ENCODE measurements at regions not wholly inside any gene's neighbourhood (a gene's known extent, or its start where the extent isn't known, plus 50 kb on each side); places are given as distances from the start of the nearest gene placed in this dataset.

DNA sequence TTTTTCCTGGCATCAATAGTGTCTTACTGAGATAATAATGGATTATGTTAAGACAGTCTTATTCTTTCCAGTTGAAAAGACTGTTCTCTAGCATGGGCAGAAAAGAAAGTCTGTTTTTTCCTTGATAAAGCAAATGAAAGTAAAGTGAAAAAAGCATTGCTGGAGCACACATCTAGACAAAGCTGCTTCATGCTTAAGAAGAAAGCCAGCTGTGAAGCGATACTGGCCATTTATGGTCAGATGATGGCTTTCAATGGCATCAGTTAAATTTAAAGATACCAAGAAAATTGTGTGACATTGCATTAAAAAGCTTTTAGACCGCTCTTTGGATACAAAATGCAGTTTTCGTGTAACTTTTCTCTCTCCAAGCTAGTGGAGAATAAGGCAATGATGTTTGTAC, 242.1 kb upstream of the TRAM1L1 start:
- DNase-seq = no peak

DNA sequence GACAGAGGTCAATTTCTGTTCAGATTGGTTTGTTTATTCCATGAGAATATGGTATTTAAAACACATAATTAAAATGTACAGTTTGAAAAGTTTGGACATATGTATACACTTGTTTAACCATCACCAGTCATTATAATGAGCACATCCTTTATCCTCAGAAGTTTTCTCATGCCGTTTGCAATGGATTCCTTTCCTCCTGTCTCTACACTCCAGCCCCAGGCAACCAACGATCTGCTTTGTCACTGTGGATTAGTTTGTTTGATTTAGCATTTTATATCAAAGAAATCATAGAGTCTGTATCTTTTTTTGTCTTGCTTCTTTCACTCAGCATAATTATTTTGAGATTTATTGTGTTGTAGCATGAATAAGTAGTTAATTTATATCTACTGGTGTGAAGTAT, 243.0 kb upstream of the TRAM1L1 start:
- no peak for DNase-seq

DNA sequence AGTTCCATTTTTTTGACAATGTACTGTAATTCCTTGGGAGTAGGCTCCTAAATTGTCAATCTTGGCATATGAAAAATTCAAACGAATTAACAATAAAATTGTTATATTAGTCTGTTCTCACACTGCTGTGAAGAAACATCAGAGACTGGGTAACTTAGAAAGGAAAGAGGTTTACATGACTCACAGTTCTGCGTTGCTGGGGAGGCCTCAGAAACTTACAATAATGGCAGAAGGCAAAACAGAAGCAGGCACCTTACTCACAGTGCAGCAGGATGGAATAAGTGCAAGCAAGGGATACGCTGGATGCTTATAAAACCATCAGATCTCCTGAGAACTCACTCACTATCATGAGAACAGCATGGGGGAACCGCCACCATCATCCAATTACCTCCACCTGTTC, 246.4 kb upstream of the TRAM1L1 start:
- DNase-seq = no peak

GRCh38 chr4:117334451-117335188, 249.2 kb upstream of the TRAM1L1 start:
- DNase-seq = no peak

GRCh38 chr4:117357437-117357836, 272.1 kb upstream of the TRAM1L1 start:
- DNase-seq = no peak

GRCh38 chr4:117357866-117358265, 272.5 kb upstream of the TRAM1L1 start:
- no peak for DNase-seq

- DNase-seq = no peak
Measured at GRCh38 chr4:117370944-117371668, 285.7 kb upstream of the TRAM1L1 start.

- DNase-seq = no peak
Measured at GRCh38 chr4:117375101-117375500, 289.7 kb upstream of the TRAM1L1 start.

- DNase-seq = no peak
Measured at GRCh38 chr4:117376692-117377091, 291.3 kb upstream of the TRAM1L1 start.

DNA sequence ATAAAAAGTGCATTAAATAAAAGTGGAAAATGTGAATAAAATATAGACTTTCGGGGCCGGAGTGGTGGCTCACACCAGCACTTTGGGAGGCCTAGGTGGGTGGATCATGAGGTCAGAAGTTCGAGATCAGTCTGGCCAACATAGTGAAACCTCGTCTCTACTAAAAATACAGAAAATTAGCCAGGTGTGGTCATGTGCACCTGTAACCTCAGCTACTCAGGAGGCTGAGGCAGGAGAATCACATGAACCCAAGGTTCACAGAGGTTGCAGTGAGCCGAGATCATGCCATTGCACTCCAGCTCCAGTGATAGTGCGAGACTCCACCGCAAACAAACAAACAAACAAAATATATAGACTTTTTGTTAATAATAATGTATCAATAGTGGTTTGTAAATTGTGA, 293.6 kb upstream of the TRAM1L1 start:
- no peak for DNase-seq

GRCh38 chr4:117383468-117383867, 298.1 kb upstream of the TRAM1L1 start:
- no peak for DNase-seq

- no peak for DNase-seq
Measured at GRCh38 chr4:117385526-117385925, 300.1 kb upstream of the TRAM1L1 start.

- no peak for DNase-seq
Measured at GRCh38 chr4:117387072-117387471, 301.7 kb upstream of the TRAM1L1 start.

DNA sequence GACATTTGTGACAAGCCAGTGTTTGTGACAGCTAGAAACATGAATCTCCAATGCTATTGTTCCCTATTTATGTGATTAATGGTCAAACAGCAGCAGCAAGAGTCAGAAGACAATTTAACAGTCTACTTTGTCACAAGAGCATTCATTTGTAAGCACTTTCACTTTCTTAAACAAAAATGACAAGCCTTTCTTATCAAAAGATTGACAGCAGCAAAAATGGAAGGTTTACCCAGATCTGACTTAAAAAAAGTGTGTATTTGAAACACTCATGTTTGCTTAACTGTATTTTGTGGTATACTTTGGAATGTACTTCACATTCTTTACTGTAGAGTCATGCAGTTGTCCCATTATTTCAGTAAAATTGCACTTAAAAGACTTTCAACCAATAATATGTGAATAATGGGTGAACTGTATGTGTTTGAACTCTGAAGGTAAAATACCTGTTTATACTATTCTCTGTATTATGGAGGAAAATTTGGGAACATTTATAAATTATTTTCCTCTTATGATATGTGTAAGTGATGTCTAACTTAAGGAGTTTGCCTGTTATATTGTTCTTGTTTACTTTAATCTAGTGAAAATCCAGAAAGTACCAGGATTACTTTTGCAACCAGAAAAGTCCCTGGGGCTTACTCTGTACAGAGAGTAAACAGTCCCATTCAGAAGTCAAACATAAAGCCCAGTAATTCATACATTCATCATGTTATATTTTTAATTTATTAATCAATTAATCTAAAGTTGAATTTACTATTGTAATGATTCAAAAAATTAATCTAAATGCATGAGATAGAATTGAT, 314.9 kb upstream of the TRAM1L1 start:
- no peak for DNase-seq

DNA sequence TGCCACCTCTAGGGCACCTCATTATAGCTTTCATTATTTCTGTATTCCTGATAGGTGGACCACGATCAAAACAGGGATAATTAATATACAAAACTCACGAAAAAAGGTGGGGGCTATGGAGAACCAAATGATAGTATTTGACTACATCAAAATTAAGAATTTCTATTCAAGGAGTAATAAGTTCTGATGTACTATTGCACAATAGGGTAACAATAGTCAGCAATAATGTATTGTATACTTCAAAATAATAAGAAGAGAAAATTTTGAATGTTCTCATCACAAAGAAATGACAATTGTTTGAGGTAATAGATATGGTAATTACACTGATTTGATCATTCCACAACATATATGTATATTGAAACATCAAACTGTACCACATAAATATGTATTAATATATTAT, 327.3 kb upstream of the TRAM1L1 start:
- DNase-seq = no peak

GRCh38 chr4:117417856-117418255, 332.5 kb upstream of the TRAM1L1 start:
- DNase-seq = no peak

DNA sequence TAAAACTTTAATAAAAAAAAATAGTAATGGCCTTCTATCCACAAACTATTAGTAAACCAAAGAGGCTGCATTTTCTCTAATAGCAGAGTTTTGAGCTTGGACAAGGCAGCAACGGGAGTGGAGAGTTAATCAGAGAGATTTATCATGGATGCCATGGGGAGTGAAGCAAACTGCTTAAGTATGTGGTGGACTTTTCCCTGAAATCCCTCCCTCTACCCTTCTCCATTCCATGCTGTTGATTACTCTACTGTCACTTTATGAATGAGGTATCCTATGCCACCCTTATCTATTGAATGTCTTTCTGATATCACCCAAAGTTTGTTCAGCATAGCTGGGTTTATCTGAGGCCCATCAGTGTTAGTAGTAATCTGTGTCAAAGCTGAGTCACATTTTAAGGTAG, 335.6 kb upstream of the TRAM1L1 start:
- no peak for DNase-seq

DNA sequence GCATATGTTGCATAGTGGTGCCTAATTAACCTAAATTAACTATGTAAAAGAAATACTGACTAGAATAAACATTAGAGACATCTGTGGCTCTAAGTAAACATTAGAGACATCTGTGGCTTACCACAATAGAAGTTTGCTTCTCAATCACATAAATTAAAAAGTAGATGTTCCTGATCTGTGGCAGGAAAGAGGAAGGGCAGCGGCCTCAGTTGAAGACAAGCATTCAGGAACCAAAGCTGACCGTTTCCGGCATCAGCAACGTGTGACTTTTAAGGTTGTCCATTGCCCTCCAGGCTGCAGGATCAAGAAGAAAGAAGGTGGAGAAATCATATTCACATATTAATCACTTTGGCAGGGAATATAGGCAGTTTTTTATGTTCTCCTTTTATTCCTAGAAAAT, 336.3 kb upstream of the TRAM1L1 start:
- no peak for DNase-seq

DNA sequence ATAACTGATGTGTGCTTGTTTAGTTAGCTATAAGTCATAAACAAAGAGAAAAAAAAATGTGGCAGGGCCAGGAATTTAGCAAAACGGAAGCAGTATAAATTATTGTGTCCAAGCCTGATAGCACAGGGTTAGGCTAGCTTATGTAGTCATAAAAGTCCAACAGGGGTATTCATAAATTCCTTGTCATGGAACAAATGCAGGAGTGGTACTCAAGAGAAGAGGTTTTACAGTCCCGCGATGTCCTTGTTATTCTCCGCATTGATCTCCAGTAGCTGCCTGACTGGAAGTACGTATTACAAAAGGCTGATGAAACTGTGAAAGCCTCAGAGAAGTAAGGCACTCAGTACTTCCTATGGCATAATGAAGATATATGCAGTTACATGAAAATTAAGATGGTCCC, 336.9 kb upstream of the TRAM1L1 start:
- DNase-seq = no peak

- no peak for DNase-seq
Measured at GRCh38 chr4:117425636-117426035, 340.3 kb upstream of the TRAM1L1 start.

DNA sequence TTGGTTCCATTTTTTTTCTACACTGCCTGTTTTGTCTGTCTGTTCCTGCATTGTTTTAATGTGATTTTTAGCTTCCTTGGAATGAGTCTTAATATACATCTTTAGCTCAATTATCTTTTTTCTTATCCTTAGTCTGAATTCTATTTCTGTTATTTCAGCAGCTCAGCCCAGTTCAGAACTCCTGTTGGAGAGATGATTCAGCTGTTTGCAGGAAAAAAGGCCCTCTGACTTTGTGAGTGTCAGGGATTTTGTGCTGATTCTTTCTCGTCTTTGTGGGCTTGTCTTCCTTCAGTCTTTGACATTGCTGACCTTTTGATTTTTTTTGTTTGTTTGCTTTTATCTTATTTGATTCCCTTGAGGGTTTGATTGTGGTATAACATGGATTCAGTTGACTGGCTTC, 343.2 kb upstream of the TRAM1L1 start:
- DNase-seq = no peak

GRCh38 chr4:117429061-117429460, 343.7 kb upstream of the TRAM1L1 start:
- no peak for DNase-seq

GRCh38 chr4:117429506-117429905, 344.1 kb upstream of the TRAM1L1 start:
- no peak for DNase-seq

DNA sequence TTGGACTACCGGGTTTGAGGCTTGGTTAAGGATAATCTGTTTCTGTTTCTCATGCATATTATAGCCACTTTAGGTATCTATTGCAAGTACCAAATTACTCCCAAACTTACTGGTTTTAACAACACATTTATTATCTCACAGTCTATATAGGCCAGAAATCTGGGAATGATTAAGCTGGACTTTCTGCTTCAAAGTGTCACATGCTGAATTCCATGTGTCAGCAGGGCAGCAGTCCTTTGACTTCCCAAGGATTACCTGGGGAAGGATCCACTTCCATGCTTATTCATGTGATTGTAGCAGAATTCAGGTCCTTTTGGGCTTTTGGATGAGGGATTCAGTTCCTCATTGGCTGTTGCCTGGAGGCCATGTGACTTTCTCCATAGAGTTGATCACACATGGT, 349.0 kb upstream of the TRAM1L1 start:
- no peak for DNase-seq
